IMR-90 (cell line): ENCODE measurements at regions not wholly inside any gene's neighbourhood (a gene's known extent, or its start where the extent isn't known, plus 50 kb on each side); places are given as distances from the start of the nearest gene placed in this dataset.

Experiments
- ATAC-seq: fragments of 200-7000 bp; cut with Tn5 transposase; 2 replicates; pipeline ENCODE4 v1.9.1; 2020; ENCODE audit warnings: low read depth, mild to moderate bottlenecking, moderate library complexity
- BruUV-seq: library from RNA; stranded (reverse); fragments of 400-500 nt; replicated peaks from 2 replicates; lab custom pipeline; 2021; lab: Mats Ljungman, UMichigan
- CTCF ChIA-PET: fragments of 300-600 bp; formaldehyde crosslinking; extraction: SDS; loops from one replicate; lab custom pipeline; 2021; ENCODE audit warnings: antibody characterized with exemption; lab: Yijun Ruan, JAX
- POLR2A ChIA-PET: fragments of 300-600 bp; sonication (Branson Sonifier 250); formaldehyde crosslinking; loops from one replicate; lab custom pipeline; 2022; ENCODE audit warnings: antibody characterized with exemption; ENCODE audit not compliant: unreplicated experiment; lab: Charles Lee
- DNase-seq: peaks from one replicate; pipeline ENCODE4 v3.0.0; 2013
- H2AFZ ChIP-seq: replicated peaks from 2 replicates; pipeline ENCODE3; 2013; ENCODE audit warnings: low read length, mild to moderate bottlenecking; ENCODE audit not compliant: poor library complexity
- H2AK5ac ChIP-seq: 2 replicates; pipeline ENCODE4 v1.6.1; 2013; ENCODE audit warnings: low read depth, low read length, inconsistent platforms
- H2AK9ac ChIP-seq: replicated peaks from 2 replicates; pipeline ENCODE3; 2013; ENCODE audit warnings: mild to moderate bottlenecking, low read depth, low read length, moderate library complexity; ENCODE audit not compliant: poor library complexity
- H2BK120ac ChIP-seq: 2 replicates; pipeline ENCODE4 v1.6.1; 2013; ENCODE audit warnings: low read depth, low read length, inconsistent platforms
- H2BK15ac ChIP-seq: 3 replicates; pipeline ENCODE4 v1.6.1; 2013; ENCODE audit warnings: low read depth, low read length, inconsistent platforms
- H2BK20ac ChIP-seq: 2 replicates; pipeline ENCODE4 v1.6.1; 2013; ENCODE audit warnings: low read depth, mild to moderate bottlenecking, inconsistent platforms, low read length, moderate library complexity
- H2BK5ac ChIP-seq: 2 replicates; pipeline ENCODE4 v1.6.1; 2013; ENCODE audit warnings: mild to moderate bottlenecking, low read depth, low read length, inconsistent platforms; ENCODE audit not compliant: poor library complexity, severe bottlenecking
- H3K14ac ChIP-seq: replicated peaks from 2 replicates; pipeline ENCODE4 v1.6.1; 2013; ENCODE audit warnings: low read depth, low read length, inconsistent platforms
- H3K18ac ChIP-seq: 2 replicates; pipeline ENCODE4 v1.6.1; 2013; ENCODE audit warnings: low read depth, low read length, control low read depth
- H3K23ac ChIP-seq: 2 replicates; pipeline ENCODE4 v1.6.1; 2013; ENCODE audit warnings: low read depth, low read length, inconsistent platforms
- H3K27ac ChIP-seq: 2 replicates; pipeline ENCODE4 v1.5.1; 2013; ENCODE audit warnings: mild to moderate bottlenecking, control low read depth, low read length; ENCODE audit not compliant: insufficient read depth
- H3K27me3 ChIP-seq: 2 replicates; pipeline ENCODE4 v1.6.1; 2013; ENCODE audit warnings: low read length; ENCODE audit not compliant: control insufficient read depth, insufficient read depth
- H3K36me3 ChIP-seq: 2 replicates; pipeline ENCODE4 v1.6.1; 2013; ENCODE audit warnings: low read length, mixed read lengths; ENCODE audit not compliant: control insufficient read depth, insufficient read depth
- H3K4ac ChIP-seq: 2 replicates; pipeline ENCODE4 v1.6.1; 2013; ENCODE audit warnings: low read depth, low read length, inconsistent platforms
- H3K4me1 ChIP-seq: 2 replicates; pipeline ENCODE4 v1.6.1; 2013; ENCODE audit warnings: low read length, mixed read lengths; ENCODE audit not compliant: control insufficient read depth, insufficient read depth
- H3K4me2 ChIP-seq: 2 replicates; pipeline ENCODE4 v1.6.1; 2013; ENCODE audit warnings: low read depth, mild to moderate bottlenecking, control low read depth, low read length, moderate library complexity
- H3K4me3 ChIP-seq: 2 replicates; pipeline ENCODE4 v1.5.1; 2013; ENCODE audit warnings: low read depth, mild to moderate bottlenecking, control low read depth, low read length, moderate library complexity; ENCODE audit not compliant: insufficient read depth
- H3K56ac ChIP-seq: 2 replicates; pipeline ENCODE4 v1.6.1; 2013; ENCODE audit warnings: low read length, inconsistent platforms; ENCODE audit not compliant: insufficient read depth; ENCODE audit errors: extremely low read depth
- H3K79me1 ChIP-seq, 2 experiments: 2 replicates each; pipeline ENCODE4 v1.6.1; 2013; ENCODE audit warnings: low read length in 2 of 2, inconsistent platforms in 1 of 2, low read depth in 1 of 2
- H3K9ac ChIP-seq: 2 replicates; pipeline ENCODE4 v1.6.1; 2013; ENCODE audit warnings: low read depth, low read length, control low read depth
- H3K9me1 ChIP-seq: 2 replicates; pipeline ENCODE4 v1.6.1; 2013; ENCODE audit warnings: low read length, inconsistent platforms; ENCODE audit not compliant: insufficient read depth
- H3K9me3 ChIP-seq: 2 replicates; pipeline ENCODE4 v1.6.1; 2013; ENCODE audit warnings: low read length; ENCODE audit not compliant: control insufficient read depth, insufficient read depth
- H4K20me1 ChIP-seq: 2 replicates; pipeline ENCODE4 v1.6.1; 2013; ENCODE audit warnings: low read length, inconsistent platforms; ENCODE audit not compliant: insufficient read depth
- H4K5ac ChIP-seq: 2 replicates; pipeline ENCODE4 v1.6.1; 2013; ENCODE audit warnings: mild to moderate bottlenecking, low read depth, low read length, control low read depth
- H4K8ac ChIP-seq, 2 experiments: 2 replicates each; pipeline ENCODE4 v1.6.1; 2013; ENCODE audit warnings: low read depth in 2 of 2, low read length in 2 of 2, control low read depth in 1 of 2, inconsistent platforms in 1 of 2
- H4K91ac ChIP-seq: 2 replicates; pipeline ENCODE4 v1.6.1; 2013; ENCODE audit warnings: low read depth, low read length, inconsistent platforms; ENCODE audit not compliant: insufficient read depth
- CTCF ChIP-seq: conservative IDR thresholded peaks from 2 replicates; pipeline ENCODE4 v1.5.1; 2012; ENCODE audit warnings: mild to moderate bottlenecking, low read depth, low read length, improper control_type of control experiment
- FOS ChIP-seq: fragments of 150-350 bp; IDR thresholded peaks from 2 replicates; pipeline ENCODE4 v1.6.1; 2016; ENCODE audit warnings: low read depth, low read length
- MXI1 ChIP-seq: IDR thresholded peaks from 2 replicates; pipeline ENCODE4 v1.6.1; 2012; ENCODE audit warnings: low read depth, mild to moderate bottlenecking, low read length, moderate library complexity, borderline replicate concordance
- RCOR1 ChIP-seq: IDR thresholded peaks from 2 replicates; pipeline ENCODE4 v1.6.1; 2012; ENCODE audit warnings: mild to moderate bottlenecking, low read length, improper control_type of control experiment; ENCODE audit not compliant: insufficient replicate concordance
- whole genome bisulfite sequencing, 2 experiments: methylation state at CpG; one replicate each; pipeline versions ENCODE4 v1.1.5 to v1.1.7; 2013; ENCODE audit warnings: missing lambda C conversion rate in 2 of 2; ENCODE audit not compliant: insufficient read length in 1 of 2; ENCODE audit errors: extremely low coverage in 2 of 2; 5-methylcytosine and 5-hydroxymethylcytosine counted together
- dilution Hi-C: fragments of 300-500 bp; cut with HindIII; formaldehyde crosslinking; loops from one replicate; pipeline ENCODE4 v1.14.3; 2018; ENCODE audit warnings: low sequenced_read_pairs; ENCODE audit not compliant: unreplicated experiment
- in situ Hi-C: fragments of 300-500 bp; cut with MboI; formaldehyde crosslinking; loops from 3 replicates; pipeline ENCODE4 v1.14.3; 2019; ENCODE audit warnings: low sequenced_read_pairs, inconsistent platforms, mixed read lengths
- intact Hi-C: fragments of 100-400 bp; cut with micrococcal nuclease; formaldehyde crosslinking; loops from 2 replicates; pipeline ENCODE4 v1.10.0; 2022

- Histone ChIP-seq H3K9me3 (peaks cover 5% of the 10 kb centered on the region), H2AK5ac (no peak overlapping the region), H2BK15ac (no peak overlapping the region), H3K27me3 (no peaks in the 10 kb centered on the region), H4K8ac (no peak overlapping the region), H3K56ac (no peak overlapping the region), H3K27ac (no peak overlapping the region), H3K14ac (no peak overlapping the region), H3K36me3 (no peaks in the 10 kb centered on the region), H3K79me1 (no peaks in the 10 kb centered on the region), H2BK5ac (no peak overlapping the region), H3K4me1 (no peaks in the 10 kb centered on the region), H4K91ac (no peak overlapping the region), H3K23ac (no peak overlapping the region), H3K18ac (no peak overlapping the region), H3K4me3 (no peak overlapping the region), H2AK9ac (no peak overlapping the region), H2BK20ac (no peak overlapping the region), H3K4ac (no peak overlapping the region), H3K9me1 (no peaks in the 10 kb centered on the region), H2AFZ (no peak overlapping the region), H4K20me1 (no peaks in the 10 kb centered on the region), H3K4me2 (no peak overlapping the region), H2BK120ac (no peak overlapping the region), H4K5ac (no peak overlapping the region), H3K9ac (no peak overlapping the region)
- POLR2A ChIA-PET: no interaction called here
- CTCF ChIA-PET: interaction anchor here (0.7 kb wide), 1 partner anchor 34 kb away, joined by 3 read pairs; no protein-coding TSS in a partner anchor
- no TSS peak for BruUV-seq
- DNase-seq: no peak
- no peak for TF ChIP-seq CTCF
- TF ChIP-seq RCOR1: no peak
- no peak for TF ChIP-seq MXI1
- TF ChIP-seq FOS: no peak
- no CpG with 5 or more reads among the region's 1 CpG for WGBS, 2 experiments
- no peak for ATAC-seq
- intact Hi-C loops: no loop called here
- dilution Hi-C loops: no loop called here
- in situ Hi-C loops: no loop called here
Measured at GRCh38 chr6:81630719-81631118, 121.8 kb downstream of the TENT5A start.
